KMS-11 (cell line): ENCODE measurements at regions not wholly inside any gene's neighbourhood (a gene's known extent, or its start where the extent isn't known, plus 50 kb on each side); places are given as distances from the start of the nearest gene placed in this dataset.
A peak's percentile ranks its signal among the peaks of the same experiment; 100 is the strongest.

ENCODE experiments used
- H2AFZ ChIP-seq: fragments of 200-600 bp; sonication (generic); 2 replicates; pipeline ENCODE4 v1.6.1; 2016; ENCODE audit warnings: antibody characterized with exemption, mixed run types, low read depth
- H3K27ac ChIP-seq: fragments of 200-600 bp; sonication (generic); 2 replicates; pipeline ENCODE4 v1.6.1; 2016; ENCODE audit warnings: mild to moderate bottlenecking, mixed run types
- H3K27me3 ChIP-seq: fragments of 200-600 bp; sonication (generic); 2 replicates; pipeline ENCODE4 v1.6.1; 2017; ENCODE audit warnings: mild to moderate bottlenecking, low read depth, mixed run types, moderate library complexity; ENCODE audit not compliant: insufficient read depth
- H3K36me3 ChIP-seq: fragments of 200-600 bp; sonication (generic); 2 replicates; pipeline ENCODE4 v1.6.1; 2017; ENCODE audit warnings: mild to moderate bottlenecking, mixed run types; ENCODE audit not compliant: insufficient read depth
- H3K4me1 ChIP-seq: fragments of 200-600 bp; sonication (generic); 2 replicates; pipeline ENCODE4 v1.6.1; 2016; ENCODE audit warnings: mild to moderate bottlenecking, low read depth, mixed run types; ENCODE audit not compliant: poor library complexity, severe bottlenecking
- H3K4me2 ChIP-seq: fragments of 200-600 bp; sonication (generic); 2 replicates; pipeline ENCODE4 v1.7.0; 2016; ENCODE audit warnings: mild to moderate bottlenecking, mixed run types
- H3K4me3 ChIP-seq: fragments of 200-600 bp; sonication (generic); IDR thresholded peaks from 2 replicates; pipeline ENCODE4 v1.6.1; 2017; ENCODE audit warnings: low read depth, low read length, mixed read lengths; ENCODE audit not compliant: insufficient read depth
- H3K79me2 ChIP-seq: fragments of 200-600 bp; sonication (generic); 2 replicates; pipeline ENCODE4 v1.6.1; 2016; ENCODE audit warnings: low read depth, mixed run types; ENCODE audit not compliant: insufficient read depth
- H3K9ac ChIP-seq: fragments of 200-600 bp; sonication (generic); 2 replicates; pipeline ENCODE4 v1.6.1; 2016; ENCODE audit warnings: mild to moderate bottlenecking, mixed run types
- H4K20me1 ChIP-seq: fragments of 200-600 bp; sonication (generic); 2 replicates; pipeline ENCODE4 v1.6.1; 2016; ENCODE audit warnings: mild to moderate bottlenecking, mixed run types; ENCODE audit not compliant: insufficient read depth
- CTCF ChIP-seq: fragments of 200-600 bp; sonication (generic); conservative IDR thresholded peaks from 2 replicates; pipeline ENCODE4 v1.6.1; 2017; ENCODE audit warnings: low read depth, mild to moderate bottlenecking, antibody characterized with exemption, low read length, moderate library complexity, mixed read lengths

- Histone ChIP-seq H2AFZ (no peak overlapping the region), H3K9ac (no peak overlapping the region), H4K20me1 (no peaks in the 10 kb centered on the region), H3K36me3 (no peaks in the 10 kb centered on the region), H3K79me2 (no peaks in the 10 kb centered on the region), H3K4me2 (no peak overlapping the region), H3K4me1 (peaks cover 35% of the 10 kb centered on the region), H3K4me3 (no peak overlapping the region), H3K27ac (peak overlapping the region; percentile 93; the same call in 1 of the 2 replicates), H3K27me3 (no peaks in the 10 kb centered on the region)
- no peak for TF ChIP-seq CTCF
Observed at GRCh38 chr19:23526302-23526701, 131.0 kb upstream of the ZNF91 start.

GRCh38 chr19:23525276-23525852 is 130.1 kb upstream of the ZNF91 start:
- Histone ChIP-seq H3K4me1 (peaks cover 35% of the 10 kb centered on the region), H2AFZ (no peak overlapping the region), H3K36me3 (no peaks in the 10 kb centered on the region), H4K20me1 (no peaks in the 10 kb centered on the region), H3K79me2 (no peaks in the 10 kb centered on the region), H3K9ac (no peak overlapping the region), H3K27ac (no peak overlapping the region), H3K27me3 (no peaks in the 10 kb centered on the region), H3K4me3 (no peak overlapping the region), H3K4me2 (no peak overlapping the region)
- TF ChIP-seq CTCF: no peak

- H3K79me2 ChIP-seq: no peaks in the 10 kb centered on the region
- H3K27ac ChIP-seq: no peak overlapping the region
- H3K4me3 ChIP-seq: no peak overlapping the region
- H4K20me1 ChIP-seq: no peaks in the 10 kb centered on the region
- no peak overlapping the region for H3K4me2 ChIP-seq
- H3K36me3 ChIP-seq: no peaks in the 10 kb centered on the region
- H3K4me1 ChIP-seq: peaks cover 27% of the 10 kb centered on the region
- no peak overlapping the region for H3K9ac ChIP-seq
- no peak for TF ChIP-seq CTCF
- no peaks in the 10 kb centered on the region for H3K27me3 ChIP-seq
- H2AFZ ChIP-seq: no peak overlapping the region
Observed at GRCh38 chr19:23523863-23524262, 128.6 kb upstream of the ZNF91 start.

GRCh38 chr19:23522431-23522830 is 127.2 kb upstream of the ZNF91 start:
- Histone ChIP-seq H3K4me1 (peaks cover 13% of the 10 kb centered on the region), H3K36me3 (no peaks in the 10 kb centered on the region), H3K79me2 (no peaks in the 10 kb centered on the region), H3K27ac (no peak overlapping the region), H3K27me3 (no peaks in the 10 kb centered on the region), H2AFZ (no peak overlapping the region), H3K4me3 (no peak overlapping the region), H3K4me2 (no peak overlapping the region), H3K9ac (no peak overlapping the region), H4K20me1 (no peaks in the 10 kb centered on the region)
- no peak for TF ChIP-seq CTCF
